GM21529 (cell line): ENCODE measurements at regions not wholly inside any gene's neighbourhood (a gene's known extent, or its start where the extent isn't known, plus 50 kb on each side); places are given as distances from the start of the nearest gene placed in this dataset.

Experiments used
- ATAC-seq: cut with Tn5 transposase; IDR thresholded peaks from one replicate; pipeline ENCODE4 v1.9.1; 2021; ENCODE audit not compliant: unreplicated experiment

GRCh38 chr2:183606718-183607085 is 482.5 kb downstream of the NUP35 start:
- ATAC-seq, result no peak

GRCh38 chr2:183607995-183608394 is 483.8 kb downstream of the NUP35 start:
- ATAC-seq, result no peak

GRCh38 chr2:183608747-183609146 is 484.5 kb downstream of the NUP35 start:
- no peak for ATAC-seq

GRCh38 chr2:183610724-183611123 is 486.5 kb downstream of the NUP35 start:
- no peak for ATAC-seq

- ATAC-seq, result no peak
Observed at GRCh38 chr2:183614799-183615435, 490.7 kb downstream of the NUP35 start.

GRCh38 chr2:183623227-183623626 is 499.0 kb downstream of the NUP35 start:
- ATAC-seq, result no peak

GRCh38 chr2:183630964-183631363 is 506.7 kb downstream of the NUP35 start:
- no peak for ATAC-seq

GRCh38 chr2:183656121-183656520 is 531.9 kb downstream of the NUP35 start:
- no peak for ATAC-seq

GRCh38 chr2:183665425-183665824 is 541.2 kb downstream of the NUP35 start:
- no peak for ATAC-seq

GRCh38 chr2:183666031-183666430 is 541.8 kb downstream of the NUP35 start:
- no peak for ATAC-seq

GRCh38 chr2:183671233-183671632 is 547.0 kb downstream of the NUP35 start:
- ATAC-seq, result no peak

GRCh38 chr2:183678908-183679307 is 554.7 kb downstream of the NUP35 start:
- no peak for ATAC-seq

GRCh38 chr2:183680573-183680972 is 556.3 kb downstream of the NUP35 start:
- no peak for ATAC-seq

GRCh38 chr2:183684686-183685085 is 560.4 kb downstream of the NUP35 start:
- no peak for ATAC-seq

- ATAC-seq, result no peak
Observed at GRCh38 chr2:183696028-183696427, 571.8 kb downstream of the NUP35 start.

- no peak for ATAC-seq
Observed at GRCh38 chr2:183709829-183710228, 585.6 kb downstream of the NUP35 start.

- ATAC-seq, result no peak
Observed at GRCh38 chr2:183718246-183718645, 594.0 kb downstream of the NUP35 start.

GRCh38 chr2:183723278-183723677 is 599.0 kb downstream of the NUP35 start:
- no peak for ATAC-seq

GRCh38 chr2:183729380-183729779 is 605.1 kb downstream of the NUP35 start:
- no peak for ATAC-seq

- no peak for ATAC-seq
Observed at GRCh38 chr2:183740241-183740640, 616.0 kb downstream of the NUP35 start.

- no peak for ATAC-seq
Observed at GRCh38 chr2:183752571-183752970, 628.3 kb downstream of the NUP35 start.

- ATAC-seq, result no peak
Observed at GRCh38 chr2:183759033-183759432, 634.8 kb downstream of the NUP35 start.

- no peak for ATAC-seq
Observed at GRCh38 chr2:183773775-183774174, 649.5 kb downstream of the NUP35 start.
